Thymus (tissue), 11 donors: ENCODE measurements at regions not wholly inside any gene's neighbourhood (a gene's known extent, or its start where the extent isn't known, plus 50 kb on each side); places are given as distances from the start of the nearest gene placed in this dataset.

Experiments used
- DNase-seq, 9 donors: peaks; one replicate each; pipeline ENCODE4 v3.0.0-alpha.2; 2013; ENCODE audit warnings: low spot score in 9 of 9, low read depth in 6 of 9, missing footprints in 1 of 9
- H3K27ac ChIP-seq, 2 donors: one replicate each; pipeline ENCODE4 v1.5.1; 2013; ENCODE audit warnings: control low read depth in 1 of 2, low read depth in 1 of 2, low read length in 1 of 2, mild to moderate bottlenecking in 1 of 2, moderate library complexity in 1 of 2
- H3K27me3 ChIP-seq, 2 donors: one replicate each; pipeline ENCODE4 v1.5.1; 2013; ENCODE audit warnings: low read length in 1 of 2; ENCODE audit not compliant: control insufficient read depth in 2 of 2, insufficient read depth in 1 of 2
- H3K36me3 ChIP-seq, 2 donors: one replicate each; pipeline ENCODE4 v1.5.1; 2013; ENCODE audit warnings: low read length in 1 of 2, mild to moderate bottlenecking in 1 of 2, moderate library complexity in 1 of 2; ENCODE audit not compliant: control insufficient read depth in 2 of 2, insufficient read depth in 2 of 2
- H3K4me1 ChIP-seq, 2 donors: one replicate each; pipeline ENCODE4 v1.5.1; 2013; ENCODE audit warnings: low read length in 2 of 2; ENCODE audit not compliant: control insufficient read depth in 2 of 2, insufficient read depth in 2 of 2
- H3K4me3 ChIP-seq, 2 donors: one replicate each; pipeline ENCODE4 v1.5.1; 2013; ENCODE audit warnings: low read length in 2 of 2, control low read depth in 1 of 2, mild to moderate bottlenecking in 1 of 2
- H3K9me3 ChIP-seq, 2 donors: one replicate each; pipeline ENCODE4 v1.5.1; 2013; ENCODE audit warnings: low read length in 1 of 2, mild to moderate bottlenecking in 1 of 2; ENCODE audit not compliant: control insufficient read depth in 2 of 2, insufficient read depth in 1 of 2
- WGBS: extraction: QIAGEN DNeasy Blood & Tissue Kit; methylation state at CpG from one replicate; pipeline ENCODE4 v1.1.7; 2013; 5-methylcytosine and 5-hydroxymethylcytosine counted together
- donor health status: healthy.

GRCh38 chr14:71647086-71647784 lies 285.0 kb upstream of the RGS6 start:
- peak overlapping the region in 1 of 2 donors; percentile 52 for H3K27ac ChIP-seq
- H3K36me3 ChIP-seq: peaks cover 0 to 4% of the 10 kb centered on the region in 2 donors
- H3K9me3 ChIP-seq: no peaks in the 10 kb centered on the region
- no peak overlapping the region for H3K4me3 ChIP-seq
- H3K27me3 ChIP-seq: no peaks in the 10 kb centered on the region
- 89% methylated on average over 4 of the region's 4 CpGs for WGBS
- no peak for DNase-seq
- H3K4me1 ChIP-seq: peaks cover 7 to 9% of the 10 kb centered on the region in 2 donors

DNA sequence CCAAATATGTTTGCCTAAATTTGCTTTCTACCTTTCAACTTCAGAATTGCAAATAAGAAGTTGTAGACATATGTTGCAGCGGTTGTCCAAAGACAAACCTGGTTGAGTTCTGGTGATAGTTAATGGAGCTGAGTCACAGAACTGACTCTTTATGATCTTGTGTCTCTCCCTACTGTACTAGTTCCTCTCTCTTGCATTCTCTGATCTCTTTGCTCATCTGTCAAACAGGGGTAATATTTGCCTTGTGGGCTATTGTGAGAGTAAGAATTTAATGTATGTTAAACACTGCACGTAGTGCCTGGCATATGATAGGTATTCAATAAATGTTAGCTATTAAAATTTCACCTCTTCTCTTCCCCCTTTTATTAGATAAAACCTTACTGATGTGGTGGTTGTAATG lies 283.5 kb upstream of the RGS6 start:
- Histone ChIP-seq H3K36me3 (peaks cover 0 to 4% of the 10 kb centered on the region in 2 donors), H3K27ac (no peak overlapping the region), H3K4me3 (no peak overlapping the region), H3K9me3 (no peaks in the 10 kb centered on the region), H3K27me3 (no peaks in the 10 kb centered on the region), H3K4me1 (peaks cover 7 to 9% of the 10 kb centered on the region in 2 donors)
- no peak for DNase-seq
- 97% methylated on average over 2 of the region's 2 CpGs for WGBS

GRCh38 chr14:71650187-71650755 lies 282.0 kb upstream of the RGS6 start:
- Histone ChIP-seq H3K4me1 (peaks cover 7 to 9% of the 10 kb centered on the region in 2 donors), H3K27ac (no peak overlapping the region), H3K9me3 (no peaks in the 10 kb centered on the region), H3K27me3 (no peaks in the 10 kb centered on the region), H3K36me3 (peaks cover 0 to 4% of the 10 kb centered on the region in 2 donors), H3K4me3 (no peak overlapping the region)
- WGBS: 98% methylated on average over 7 of the region's 7 CpGs
- DNase-seq: no peak

DNA sequence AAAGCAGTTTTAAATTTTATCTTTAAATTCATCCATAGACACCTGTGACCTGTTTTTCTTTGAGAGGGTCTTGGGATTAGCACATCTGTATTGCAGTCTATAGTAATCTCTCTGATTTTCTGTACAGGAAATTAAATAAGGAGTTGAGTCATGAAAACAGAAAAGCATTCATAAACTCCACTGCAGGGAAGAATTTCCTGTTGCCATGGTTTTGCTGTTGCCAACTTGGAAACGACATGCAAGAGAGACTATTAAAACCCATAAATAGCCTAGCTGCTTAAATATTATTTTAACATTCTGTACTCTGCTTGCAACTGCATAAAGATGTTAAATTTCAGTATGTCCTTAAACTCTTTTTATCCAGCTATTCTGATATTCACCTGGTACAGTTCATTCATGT lies 281.0 kb upstream of the RGS6 start:
- H3K4me3 ChIP-seq: no peak overlapping the region
- WGBS: 51% methylated on average over 1 of the region's 1 CpG
- peaks cover 7 to 9% of the 10 kb centered on the region in 2 donors for H3K4me1 ChIP-seq
- H3K36me3 ChIP-seq: peaks cover 0 to 4% of the 10 kb centered on the region in 2 donors
- DNase-seq: peak in 1 of 9 donors; percentile 15
- no peak overlapping the region for H3K27ac ChIP-seq
- H3K9me3 ChIP-seq: no peaks in the 10 kb centered on the region
- no peaks in the 10 kb centered on the region for H3K27me3 ChIP-seq

DNA sequence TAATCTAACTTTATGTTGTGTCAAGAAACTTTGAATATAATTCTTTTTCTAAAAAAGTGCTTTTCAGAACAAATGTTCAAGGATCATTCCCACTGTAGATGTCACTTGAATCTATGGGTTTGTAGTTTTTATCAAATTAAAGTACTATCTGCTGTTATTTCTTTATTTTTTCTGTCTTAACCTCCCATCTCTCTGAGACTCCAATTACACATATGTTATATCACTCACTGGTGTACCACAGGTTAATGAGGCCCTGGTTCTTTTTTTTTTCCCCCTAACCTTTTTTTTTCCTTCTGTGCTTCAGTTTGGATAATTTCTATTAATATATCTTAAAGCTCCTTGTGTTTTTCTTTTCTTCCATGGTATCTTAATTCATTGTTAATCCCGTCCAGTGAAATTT lies 279.9 kb upstream of the RGS6 start:
- no peaks in the 10 kb centered on the region for H3K9me3 ChIP-seq
- no peak overlapping the region for H3K27ac ChIP-seq
- peaks cover 0 to 4% of the 10 kb centered on the region in 2 donors for H3K36me3 ChIP-seq
- H3K4me1 ChIP-seq: peaks cover 7 to 9% of the 10 kb centered on the region in 2 donors
- H3K4me3 ChIP-seq: no peak overlapping the region
- no peaks in the 10 kb centered on the region for H3K27me3 ChIP-seq
- DNase-seq: no peak
- WGBS: 100% methylated on average over 1 of the region's 1 CpG

DNA sequence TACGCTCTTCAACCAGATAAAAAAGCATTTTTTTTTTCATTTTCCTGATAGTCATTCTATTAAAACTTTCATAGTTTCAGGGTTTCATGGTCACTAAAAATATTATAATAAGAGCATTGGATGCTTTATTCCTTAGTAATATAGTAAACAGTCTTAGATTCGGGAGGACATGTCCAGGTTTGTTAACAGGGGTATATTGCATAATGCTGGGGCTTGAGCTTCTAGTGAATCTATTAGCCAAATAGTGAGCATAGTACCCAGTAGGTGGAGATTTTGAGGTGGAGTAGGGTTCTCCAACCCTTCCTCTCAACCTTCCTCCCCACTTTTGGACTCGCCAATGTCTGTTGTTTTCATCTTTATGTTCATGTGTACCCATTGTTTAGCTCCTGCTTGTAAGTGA lies 277.4 kb upstream of the RGS6 start:
- peaks cover 8 to 12% of the 10 kb centered on the region in 2 donors for H3K4me1 ChIP-seq
- peaks cover 0 to 4% of the 10 kb centered on the region in 2 donors for H3K36me3 ChIP-seq
- no peak for DNase-seq
- no peaks in the 10 kb centered on the region for H3K9me3 ChIP-seq
- 98% methylated on average over 3 of the region's 3 CpGs for WGBS
- H3K27ac ChIP-seq: no peak overlapping the region
- no peak overlapping the region for H3K4me3 ChIP-seq
- no peaks in the 10 kb centered on the region for H3K27me3 ChIP-seq

- H3K9me3 ChIP-seq: no peaks in the 10 kb centered on the region
- peaks cover 7 to 11% of the 10 kb centered on the region in 2 donors for H3K36me3 ChIP-seq
- peak in 1 of 9 donors; percentile 12 for DNase-seq
- peaks cover 3 to 4% of the 10 kb centered on the region in 2 donors for H3K4me1 ChIP-seq
- H3K4me3 ChIP-seq: no peak overlapping the region
- WGBS: 92% methylated on average over 2 of the region's 2 CpGs
- no peak overlapping the region for H3K27ac ChIP-seq
- no peaks in the 10 kb centered on the region for H3K27me3 ChIP-seq
These were observed 273.9 kb upstream of the RGS6 start for GRCh38 chr14:71658261-71658860.

GRCh38 chr14:71659159-71659558 lies 273.1 kb upstream of the RGS6 start:
- Histone ChIP-seq H3K27me3 (no peaks in the 10 kb centered on the region), H3K9me3 (no peaks in the 10 kb centered on the region), H3K36me3 (peaks cover 7 to 11% of the 10 kb centered on the region in 2 donors), H3K4me1 (peaks cover 3 to 4% of the 10 kb centered on the region in 2 donors), H3K27ac (no peak overlapping the region), H3K4me3 (no peak overlapping the region)
- DNase-seq: no peak

- no peaks in the 10 kb centered on the region for H3K9me3 ChIP-seq
These were observed 270.8 kb upstream of the RGS6 start for GRCh38 chr14:71661441-71661840.

More at GRCh38 chr14:71661441-71661840, 270.8 kb upstream of the RGS6 start:
- DNase-seq: no peak
- Histone ChIP-seq H3K36me3 (peaks cover 7 to 11% of the 10 kb centered on the region in 2 donors), H3K4me1 (peaks cover 3 to 4% of the 10 kb centered on the region in 2 donors), H3K27me3 (no peaks in the 10 kb centered on the region), H3K4me3 (no peak overlapping the region), H3K27ac (no peak overlapping the region)
- 97% methylated on average over 5 of the region's 5 CpGs for WGBS
